Endothelial cell of umbilical vein (primary cell): ENCODE measurements at regions not wholly inside any gene's neighbourhood (a gene's known extent, or its start where the extent isn't known, plus 50 kb on each side); places are given as distances from the start of the nearest gene placed in this dataset.

Experiments
- BruUV-seq: library from RNA; stranded (reverse); fragments of 400-500 nt; replicated peaks from 2 replicates; lab custom pipeline; 2021; lab: Mats Ljungman, UMichigan
- CTCF ChIA-PET: fragments of 300-600, 350-600 bp; sonication (Branson Sonifier 250); formaldehyde crosslinking; loops from one replicate; lab custom pipeline; 2021; ENCODE audit warnings: antibody characterized with exemption, inconsistent platforms; lab: Charles Lee
- POLR2A ChIA-PET: fragments of 300-600, 350-600 bp; sonication (Branson Sonifier 250); formaldehyde crosslinking; loops from one replicate; lab custom pipeline; 2021; ENCODE audit warnings: antibody characterized with exemption, inconsistent platforms; lab: Charles Lee
- DNase-seq: peaks from one replicate; pipeline ENCODE4 v3.0.0-alpha.2; 2011; ENCODE audit warnings: low read depth, low spot score
- FAIRE-seq: peaks from 2 replicates; lab custom pipeline; 2011; peaks lifted over from hg19 to GRCh38; lab: Jason Lieb, UNC
- H2AFZ ChIP-seq: 2 replicates; pipeline ENCODE4 v1.6.0; 2012; ENCODE audit warnings: low read depth, low read length, control low read depth, inconsistent platforms
- H3K27ac ChIP-seq: 2 replicates; pipeline ENCODE4 v1.5.1; 2011; ENCODE audit warnings: low read depth, mild to moderate bottlenecking, control low read depth, low read length, moderate library complexity; ENCODE audit not compliant: insufficient read depth
- H3K27me3 ChIP-seq, 2 experiments: 2 replicates each; pipeline versions ENCODE4 v1.6.0 to v1.6.1; 2011; ENCODE audit warnings: low read length in 2 of 2, mixed read lengths in 1 of 2; ENCODE audit not compliant: control insufficient read depth in 2 of 2, insufficient read depth in 2 of 2
- H3K36me3 ChIP-seq, 2 experiments: 2 replicates in 1 of 2; 3 replicates in 1 of 2; pipeline ENCODE4 v1.5.1; 2011; ENCODE audit warnings: low read length in 2 of 2, mild to moderate bottlenecking in 1 of 2, moderate library complexity in 1 of 2; ENCODE audit not compliant: control insufficient read depth in 2 of 2, insufficient read depth in 2 of 2; ENCODE audit errors: extremely low read depth in 1 of 2
- H3K4me1 ChIP-seq: 3 replicates; pipeline ENCODE4 v1.5.1; 2011; ENCODE audit warnings: mild to moderate bottlenecking, low read length; ENCODE audit not compliant: control insufficient read depth, insufficient read depth; ENCODE audit errors: extremely low read depth
- H3K4me2 ChIP-seq: 2 replicates; pipeline ENCODE4 v1.6.1; 2011; ENCODE audit warnings: low read length, control low read depth, mixed read lengths; ENCODE audit not compliant: insufficient read depth
- H3K4me3 ChIP-seq, 3 experiments: fragments of 200-600 bp in 1 of 3; sonication (generic), shearing (Covaris generic) in 1 of 3; replicated peaks in 1 of 3; 2 replicates each; pipeline ENCODE4 v1.5.1; 2011 to 2016; ENCODE audit warnings: control low read depth in 3 of 3, low read length in 3 of 3, mild to moderate bottlenecking in 2 of 3, inconsistent platforms in 1 of 3, low read depth in 1 of 3, moderate library complexity in 1 of 3; ENCODE audit not compliant: insufficient read depth in 1 of 3
- H3K79me2 ChIP-seq: 2 replicates; pipeline ENCODE4 v1.6.0; 2012; ENCODE audit warnings: low read length, inconsistent platforms; ENCODE audit not compliant: control insufficient read depth, insufficient read depth
- H3K9ac ChIP-seq: replicated peaks from 2 replicates; pipeline ENCODE3; 2011; ENCODE audit warnings: low read length, control low read depth; ENCODE audit not compliant: insufficient read depth; ENCODE audit errors: extremely low read depth
- H3K9me1 ChIP-seq: replicated peaks from 3 replicates; pipeline ENCODE4 v1.6.0; 2011; ENCODE audit warnings: mild to moderate bottlenecking, low read length; ENCODE audit not compliant: control insufficient read depth, insufficient read depth; ENCODE audit errors: extremely low read depth
- H3K9me3 ChIP-seq: replicated peaks from 2 replicates; pipeline ENCODE4 v1.5.1; 2012; ENCODE audit warnings: low read length, inconsistent platforms; ENCODE audit not compliant: control insufficient read depth, insufficient read depth
- H4K20me1 ChIP-seq: replicated peaks from 2 replicates; pipeline ENCODE3; 2011; ENCODE audit warnings: mild to moderate bottlenecking, low read length; ENCODE audit not compliant: control insufficient read depth, insufficient read depth; ENCODE audit errors: extremely low read depth
- CTCF ChIP-seq, 2 donors: IDR thresholded peaks; 1 replicate in 1 of 2; 2 replicates in 1 of 2; pipeline ENCODE4 v1.5.1; 2011; ENCODE audit warnings: low read length in 2 of 2, mild to moderate bottlenecking in 2 of 2, moderate library complexity in 2 of 2, control low read depth in 1 of 2, inconsistent platforms in 1 of 2, low read depth in 1 of 2; ENCODE audit not compliant: insufficient read depth in 1 of 2; ENCODE audit errors: extremely low read depth in 1 of 2
- FOS ChIP-seq: IDR thresholded peaks from 2 replicates; pipeline ENCODE4 v1.6.1; 2011; ENCODE audit warnings: mild to moderate bottlenecking, low read length, moderate library complexity, borderline replicate concordance; ENCODE audit not compliant: insufficient read depth
- GATA2 ChIP-seq: IDR thresholded peaks from 2 replicates; pipeline ENCODE4 v1.7.0; 2011; ENCODE audit warnings: low read depth, mild to moderate bottlenecking, moderate library complexity, mixed read lengths, low read length; ENCODE audit not compliant: insufficient read length, insufficient read depth
- JUN ChIP-seq: IDR thresholded peaks from 2 replicates; pipeline ENCODE4 v1.6.1; 2011; ENCODE audit warnings: borderline replicate concordance, low read depth; ENCODE audit not compliant: insufficient read length, insufficient read depth
- MAX ChIP-seq: IDR thresholded peaks from 2 replicates; pipeline ENCODE4 v1.6.1; 2011; ENCODE audit not compliant: insufficient read depth, insufficient read length
- MYC ChIP-seq: IDR thresholded peaks from one replicate; pipeline ENCODE4 v1.6.1; 2011; ENCODE audit warnings: mild to moderate bottlenecking, low read depth, low read length
- POLR2A ChIP-seq: IDR thresholded peaks from 2 replicates; pipeline ENCODE4 v1.6.1; 2012; ENCODE audit warnings: low read depth, mild to moderate bottlenecking, control low read depth, low read length
- POLR2AphosphoS5 ChIP-seq: IDR thresholded peaks from 2 replicates; pipeline ENCODE4 v1.6.1; 2012; ENCODE audit warnings: low read depth, mild to moderate bottlenecking, control low read depth, low read length, moderate library complexity; ENCODE audit not compliant: insufficient read depth
- dilution Hi-C: fragments of 300-500 bp; cut with MboI; formaldehyde crosslinking; loops from one replicate; pipeline ENCODE4 v1.15.0; 2019; ENCODE audit warnings: low sequenced_read_pairs; ENCODE audit not compliant: extremely low pct_ligation_motif_present
- intact Hi-C: fragments of 100-400 bp; cut with micrococcal nuclease; formaldehyde crosslinking; loops from one replicate; pipeline ENCODE4 v1.10.0; 2022

GRCh38 chr11:38968951-38969350 is 2370.9 kb upstream of the RAG2 start:
- dilution Hi-C loops: no loop called here
- no peak for TF ChIP-seq CTCF (IDR thresholded peaks at IDR 0.05; ENCODE audit: extremely low read depth in 1 of 2, insufficient read depth in 1 of 2, low read depth in 1 of 2, low read length in 2 of 2)
- TF ChIP-seq POLR2AphosphoS5: no peak
- TF ChIP-seq POLR2A: no peak
- TF ChIP-seq MYC: no peak
- TF ChIP-seq FOS: no peak
- TF ChIP-seq MAX: no peak
- BruUV-seq: no TSS peak
- Histone ChIP-seq H3K27me3 (no peaks in the 10 kb centered on the region), H3K4me3 (no peak overlapping the region), H3K9me3 (no peaks in the 10 kb centered on the region), H2AFZ (no peak overlapping the region), H3K4me2 (no peak overlapping the region), H3K27ac (no peak overlapping the region), H3K9ac (no peak overlapping the region), H3K4me1 (no peaks in the 10 kb centered on the region), H3K9me1 (no peaks in the 10 kb centered on the region), H4K20me1 (no peaks in the 10 kb centered on the region), H3K79me2 (no peaks in the 10 kb centered on the region), H3K36me3 (no peaks in the 10 kb centered on the region)
- no peak for DNase-seq
- intact Hi-C loops: no loop called here
- FAIRE-seq: no peak
- POLR2A ChIA-PET: no interaction called here
- CTCF ChIA-PET: no interaction called here

GRCh38 chr11:38952698-38953097 is 2354.7 kb upstream of the RAG2 start:
- H3K4me1 ChIP-seq: no peaks in the 10 kb centered on the region
- H3K9me3 ChIP-seq: no peaks in the 10 kb centered on the region
- H3K9ac ChIP-seq: no peak overlapping the region
- H2AFZ ChIP-seq: no peak overlapping the region
- ChIA-PET CTCF (no interaction called here), POLR2A (no interaction called here)
- H3K4me3 ChIP-seq: no peak overlapping the region
- FAIRE-seq (no peak), DNase-seq (no peak)
- dilution Hi-C loops: no loop called here
- H3K36me3 ChIP-seq: no peaks in the 10 kb centered on the region
- no peaks in the 10 kb centered on the region for H3K9me1 ChIP-seq
- H4K20me1 ChIP-seq: no peaks in the 10 kb centered on the region
- H3K4me2 ChIP-seq: no peak overlapping the region
- intact Hi-C loops: no loop called here
- no peak overlapping the region for H3K27ac ChIP-seq
- no TSS peak for BruUV-seq
- no peak for TF ChIP-seq CTCF (IDR thresholded peaks at IDR 0.05; ENCODE audit: extremely low read depth in 1 of 2, insufficient read depth in 1 of 2, low read depth in 1 of 2, low read length in 2 of 2)
- TF ChIP-seq FOS: no peak
- TF ChIP-seq GATA2: no peak
- no peak for TF ChIP-seq MAX
- no peak for TF ChIP-seq MYC
- no peak for TF ChIP-seq JUN
- no peak for TF ChIP-seq POLR2AphosphoS5
- H3K79me2 ChIP-seq: no peaks in the 10 kb centered on the region
- H3K27me3 ChIP-seq: no peaks in the 10 kb centered on the region
